ENCODE measurements at regions not wholly inside any gene's neighbourhood (a gene's known extent, or its start where the extent isn't known, plus 50 kb on each side); places are given as distances from the start of the nearest gene placed in this dataset.

- WGBS, 2 experiments (ENCODE audit: insufficient coverage in 2 of 2): 80 to 86% methylated on average over 1 to 2 of the region's 4 CpGs
- Histone ChIP-seq H3K27ac (ENCODE audit: low read depth, low read length, severe bottlenecking) (no peak overlapping the region), H3K4me1 (ENCODE audit: control insufficient read depth, insufficient read depth, low read length, poor library complexity, severe bottlenecking) (no peaks in the 10 kb centered on the region), H3K4me3 (ENCODE audit: extremely low read depth, insufficient read depth, low read length, poor library complexity, severe bottlenecking) (no peak overlapping the region), H3K36me3 (ENCODE audit: control insufficient read depth, insufficient read depth, low read length) (no peaks in the 10 kb centered on the region), H3K9me3 (ENCODE audit: control insufficient read depth, low read length) (no peaks in the 10 kb centered on the region)
Measured at GRCh38 chr2:33967103-33967502, 368.0 kb upstream of the FAM98A start.

GRCh38 chr2:33958591-33958990 is 359.5 kb upstream of the FAM98A start:
- H3K9me3 ChIP-seq (ENCODE audit: control insufficient read depth, low read length): no peaks in the 10 kb centered on the region
- no peaks in the 10 kb centered on the region for H3K4me1 ChIP-seq (ENCODE audit: control insufficient read depth, insufficient read depth, low read length, poor library complexity, severe bottlenecking)
- H3K36me3 ChIP-seq (ENCODE audit: control insufficient read depth, insufficient read depth, low read length): no peaks in the 10 kb centered on the region
- no peak overlapping the region for H3K27ac ChIP-seq (ENCODE audit: low read depth, low read length, severe bottlenecking)
- no peak overlapping the region for H3K4me3 ChIP-seq (ENCODE audit: extremely low read depth, insufficient read depth, low read length, poor library complexity, severe bottlenecking)
- WGBS, 2 experiments (ENCODE audit: insufficient coverage in 2 of 2): 83 to 90% methylated on average over 2 of the region's 5 CpGs

DNA sequence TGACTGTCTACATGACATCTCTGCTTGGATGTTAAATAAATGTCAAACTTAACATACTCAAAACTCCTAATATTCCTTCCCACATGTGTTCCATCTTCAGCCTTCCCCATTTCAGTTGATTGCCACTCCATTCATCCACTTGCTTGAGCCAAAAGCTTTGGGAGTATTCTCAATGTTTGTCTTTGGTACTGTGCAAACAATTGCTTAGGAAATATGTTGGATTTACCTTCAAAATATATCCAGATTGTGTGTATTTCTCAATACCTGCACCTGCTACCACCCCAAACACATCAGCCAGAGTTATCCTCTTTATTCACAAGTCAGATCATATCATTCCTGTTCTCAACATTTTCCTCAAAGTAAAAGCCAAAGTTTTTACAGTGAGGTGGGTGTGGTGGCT is 350.3 kb upstream of the FAM98A start:
- Histone ChIP-seq H3K4me3 (ENCODE audit: extremely low read depth, insufficient read depth, low read length, poor library complexity, severe bottlenecking) (no peak overlapping the region), H3K36me3 (ENCODE audit: control insufficient read depth, insufficient read depth, low read length) (no peaks in the 10 kb centered on the region), H3K27ac (ENCODE audit: low read depth, low read length, severe bottlenecking) (no peak overlapping the region), H3K4me1 (ENCODE audit: control insufficient read depth, insufficient read depth, low read length, poor library complexity, severe bottlenecking) (no peaks in the 10 kb centered on the region), H3K9me3 (ENCODE audit: control insufficient read depth, low read length) (no peaks in the 10 kb centered on the region)

GRCh38 chr2:33946193-33946592 is 347.1 kb upstream of the FAM98A start:
- H3K4me1 ChIP-seq (ENCODE audit: control insufficient read depth, insufficient read depth, low read length, poor library complexity, severe bottlenecking): no peaks in the 10 kb centered on the region
- no peak overlapping the region for H3K4me3 ChIP-seq (ENCODE audit: extremely low read depth, insufficient read depth, low read length, poor library complexity, severe bottlenecking)
- no peaks in the 10 kb centered on the region for H3K9me3 ChIP-seq (ENCODE audit: control insufficient read depth, low read length)
- WGBS, 2 experiments (ENCODE audit: insufficient coverage in 2 of 2): 83 to 96% methylated on average over 4 of the region's 4 CpGs
- H3K36me3 ChIP-seq (ENCODE audit: control insufficient read depth, insufficient read depth, low read length): no peaks in the 10 kb centered on the region
- H3K27ac ChIP-seq (ENCODE audit: low read depth, low read length, severe bottlenecking): no peak overlapping the region

- no peaks in the 10 kb centered on the region for H3K4me1 ChIP-seq (ENCODE audit: control insufficient read depth, insufficient read depth, low read length, poor library complexity, severe bottlenecking)
- H3K9me3 ChIP-seq (ENCODE audit: control insufficient read depth, low read length): no peaks in the 10 kb centered on the region
- no peaks in the 10 kb centered on the region for H3K36me3 ChIP-seq (ENCODE audit: control insufficient read depth, insufficient read depth, low read length)
- H3K4me3 ChIP-seq (ENCODE audit: extremely low read depth, insufficient read depth, low read length, poor library complexity, severe bottlenecking): no peak overlapping the region
- H3K27ac ChIP-seq (ENCODE audit: low read depth, low read length, severe bottlenecking): no peak overlapping the region
Measured at GRCh38 chr2:33933203-33933602, 334.1 kb upstream of the FAM98A start.

DNA sequence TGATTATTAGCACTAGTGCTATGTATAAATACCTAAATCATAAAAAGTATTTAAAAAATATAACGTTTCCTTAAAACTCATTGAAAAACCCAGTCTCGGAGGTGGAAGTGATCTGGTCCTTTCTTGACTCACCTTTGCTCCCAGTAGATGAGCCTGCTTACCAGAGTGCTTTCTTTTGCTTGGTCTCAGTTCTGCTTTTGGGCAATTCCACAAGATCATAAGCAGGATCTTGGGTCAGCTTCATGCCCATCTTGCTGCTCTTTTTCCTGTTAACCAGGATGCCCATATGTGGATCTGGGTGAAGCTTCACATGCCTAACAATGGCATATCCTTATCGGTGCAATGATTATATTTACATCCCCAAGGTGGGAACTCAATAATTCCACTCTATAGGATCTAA is 332.1 kb upstream of the FAM98A start:
- no peaks in the 10 kb centered on the region for H3K9me3 ChIP-seq (ENCODE audit: control insufficient read depth, low read length)
- H3K4me1 ChIP-seq (ENCODE audit: control insufficient read depth, insufficient read depth, low read length, poor library complexity, severe bottlenecking): no peaks in the 10 kb centered on the region
- no peaks in the 10 kb centered on the region for H3K36me3 ChIP-seq (ENCODE audit: control insufficient read depth, insufficient read depth, low read length)
- 80 to 90% methylated on average over 1 of the region's 3 CpGs for WGBS, 2 experiments (ENCODE audit: insufficient coverage in 2 of 2)
- H3K4me3 ChIP-seq (ENCODE audit: extremely low read depth, insufficient read depth, low read length, poor library complexity, severe bottlenecking): no peak overlapping the region
- H3K27ac ChIP-seq (ENCODE audit: low read depth, low read length, severe bottlenecking): no peak overlapping the region

GRCh38 chr2:33929467-33929866 is 330.4 kb upstream of the FAM98A start:
- Histone ChIP-seq H3K36me3 (ENCODE audit: control insufficient read depth, insufficient read depth, low read length) (no peaks in the 10 kb centered on the region), H3K9me3 (ENCODE audit: control insufficient read depth, low read length) (no peaks in the 10 kb centered on the region), H3K27ac (ENCODE audit: low read depth, low read length, severe bottlenecking) (no peak overlapping the region), H3K4me1 (ENCODE audit: control insufficient read depth, insufficient read depth, low read length, poor library complexity, severe bottlenecking) (no peaks in the 10 kb centered on the region), H3K4me3 (ENCODE audit: extremely low read depth, insufficient read depth, low read length, poor library complexity, severe bottlenecking) (no peak overlapping the region)
- 83 to 93% methylated on average over 1 to 2 of the region's 4 CpGs for WGBS, 2 experiments (ENCODE audit: insufficient coverage in 2 of 2)

DNA sequence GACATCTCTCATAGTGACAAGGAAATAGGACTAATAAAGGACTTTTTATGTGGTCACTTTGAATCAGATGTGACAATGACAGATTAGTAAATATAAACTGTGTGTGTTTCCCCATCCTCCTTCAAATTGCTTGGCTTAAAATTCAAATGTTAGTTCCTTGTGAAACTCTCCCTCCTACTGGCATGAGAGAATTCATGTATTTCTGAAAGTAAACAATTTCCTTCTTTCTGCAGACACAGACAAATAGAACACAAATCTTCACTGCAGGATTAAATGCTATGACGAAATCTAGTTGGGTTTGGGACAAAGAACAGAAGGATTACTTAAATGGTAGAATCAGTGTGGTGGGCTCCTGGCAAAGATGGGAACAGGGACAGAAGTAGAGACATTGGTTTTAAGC is 328.7 kb upstream of the FAM98A start:
- H3K4me3 ChIP-seq (ENCODE audit: extremely low read depth, insufficient read depth, low read length, poor library complexity, severe bottlenecking): no peak overlapping the region
- H3K9me3 ChIP-seq (ENCODE audit: control insufficient read depth, low read length): no peaks in the 10 kb centered on the region
- no peak overlapping the region for H3K27ac ChIP-seq (ENCODE audit: low read depth, low read length, severe bottlenecking)
- H3K4me1 ChIP-seq (ENCODE audit: control insufficient read depth, insufficient read depth, low read length, poor library complexity, severe bottlenecking): no peaks in the 10 kb centered on the region
- no peaks in the 10 kb centered on the region for H3K36me3 ChIP-seq (ENCODE audit: control insufficient read depth, insufficient read depth, low read length)
- 80 to 100% methylated on average over 1 of the region's 1 CpG for WGBS, 2 experiments (ENCODE audit: insufficient coverage in 2 of 2)

- 88% methylated on average over 1 of the region's 1 CpG for WGBS, 2 experiments (ENCODE audit: insufficient coverage in 2 of 2)
- no peaks in the 10 kb centered on the region for H3K36me3 ChIP-seq (ENCODE audit: control insufficient read depth, insufficient read depth, low read length)
Measured at GRCh38 chr2:33925311-33925710, 326.2 kb upstream of the FAM98A start.

DNA sequence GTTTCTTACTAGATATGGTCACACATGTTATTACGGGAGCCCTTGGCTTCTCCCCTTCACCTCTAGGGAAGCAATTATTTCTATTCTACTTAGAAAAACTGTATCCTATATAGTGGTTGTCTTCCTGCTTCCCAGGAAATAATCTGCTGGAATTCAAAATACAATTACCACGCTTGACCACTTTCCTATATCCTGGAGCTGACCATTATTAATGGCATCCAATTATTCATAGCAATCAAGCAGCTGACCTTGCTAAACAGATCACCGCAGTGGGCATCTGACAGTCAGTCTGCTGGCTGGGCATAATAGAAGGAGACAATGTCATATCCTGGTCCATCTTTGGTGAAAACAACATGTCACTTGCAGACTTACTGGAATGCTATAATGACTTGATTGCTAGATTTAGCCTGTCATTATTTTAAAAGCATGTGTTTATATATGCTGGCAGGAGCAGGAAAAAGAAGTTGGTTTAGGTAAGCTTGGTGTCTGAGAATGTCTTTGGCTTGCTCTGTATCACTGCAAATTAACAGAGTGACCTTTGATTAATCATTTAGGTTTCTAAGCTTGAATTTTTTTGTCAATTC is 325.6 kb upstream of the FAM98A start:
- WGBS, 2 experiments (ENCODE audit: insufficient coverage in 2 of 2): 67 to 100% methylated on average over 1 to 2 of the region's 3 CpGs
- Histone ChIP-seq H3K9me3 (ENCODE audit: control insufficient read depth, low read length) (no peaks in the 10 kb centered on the region), H3K4me1 (ENCODE audit: control insufficient read depth, insufficient read depth, low read length, poor library complexity, severe bottlenecking) (no peaks in the 10 kb centered on the region), H3K27ac (ENCODE audit: low read depth, low read length, severe bottlenecking) (no peak overlapping the region), H3K4me3 (ENCODE audit: extremely low read depth, insufficient read depth, low read length, poor library complexity, severe bottlenecking) (no peak overlapping the region), H3K36me3 (ENCODE audit: control insufficient read depth, insufficient read depth, low read length) (no peaks in the 10 kb centered on the region)

More at GRCh38 chr2:33925311-33925710, 326.2 kb upstream of the FAM98A start:
- Histone ChIP-seq H3K4me3 (ENCODE audit: extremely low read depth, insufficient read depth, low read length, poor library complexity, severe bottlenecking) (no peak overlapping the region), H3K9me3 (ENCODE audit: control insufficient read depth, low read length) (no peaks in the 10 kb centered on the region), H3K4me1 (ENCODE audit: control insufficient read depth, insufficient read depth, low read length, poor library complexity, severe bottlenecking) (no peaks in the 10 kb centered on the region), H3K27ac (ENCODE audit: low read depth, low read length, severe bottlenecking) (no peak overlapping the region)

DNA sequence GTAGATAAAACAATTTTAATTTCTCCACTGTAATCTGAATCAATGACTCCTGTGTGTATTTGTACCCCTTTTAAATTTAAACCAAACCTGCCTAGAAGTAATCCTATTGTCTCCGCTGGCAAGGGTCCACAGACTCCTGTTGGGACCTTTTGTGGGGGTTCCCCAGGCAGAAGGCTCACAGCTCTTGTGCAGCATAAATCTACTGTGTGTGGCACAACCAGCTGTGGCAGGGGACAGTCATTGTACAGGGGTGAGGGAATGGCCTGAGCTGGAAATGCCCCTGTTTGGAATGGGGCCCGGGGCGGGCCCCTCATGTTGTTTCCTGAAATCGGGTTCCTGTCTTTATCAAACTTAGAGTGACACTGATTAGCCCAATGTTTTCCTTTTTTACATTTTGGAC is 318.2 kb upstream of the FAM98A start:
- Histone ChIP-seq H3K4me1 (ENCODE audit: control insufficient read depth, insufficient read depth, low read length, poor library complexity, severe bottlenecking) (no peaks in the 10 kb centered on the region), H3K36me3 (ENCODE audit: control insufficient read depth, insufficient read depth, low read length) (no peaks in the 10 kb centered on the region), H3K9me3 (ENCODE audit: control insufficient read depth, low read length) (no peaks in the 10 kb centered on the region), H3K4me3 (ENCODE audit: extremely low read depth, insufficient read depth, low read length, poor library complexity, severe bottlenecking) (no peak overlapping the region), H3K27ac (ENCODE audit: low read depth, low read length, severe bottlenecking) (no peak overlapping the region)
- WGBS, 2 experiments (ENCODE audit: insufficient coverage in 2 of 2): 87 to 97% methylated on average over 3 to 4 of the region's 4 CpGs
